ENCODE measurements at regions not wholly inside any gene's neighbourhood (a gene's known extent, or its start where the extent isn't known, plus 50 kb on each side); places are given as distances from the start of the nearest gene placed in this dataset.

DNA sequence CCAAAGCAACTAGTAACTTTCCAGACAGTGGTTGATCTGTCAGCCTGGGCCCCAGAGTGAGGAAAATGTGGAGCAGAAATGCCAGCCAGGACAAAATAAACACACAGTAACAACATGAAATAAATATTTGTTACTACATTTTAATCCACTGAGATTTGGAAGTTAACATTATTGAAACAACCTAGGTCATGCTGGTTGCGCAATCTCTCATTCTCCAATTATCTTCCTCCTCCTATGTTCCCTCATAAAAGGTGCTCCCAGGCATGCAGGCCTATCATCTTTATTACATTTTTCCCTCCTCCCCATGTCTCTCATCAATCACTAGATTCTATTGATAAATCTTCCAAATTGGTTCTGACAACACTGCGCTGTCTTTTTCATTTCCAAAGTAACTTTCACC, 363.1 kb downstream of the HINT1 start:
- TF ChIP-seq EZH2phosphoT487 (IDR thresholded peaks at IDR 0.05; ENCODE audit: unreplicated experiment) (no peak), ZNF114 (CRISPR knock-in tag; IDR thresholded peaks at IDR 0.05) (no peak)
- TF ChIP-seq, protein P1, sequence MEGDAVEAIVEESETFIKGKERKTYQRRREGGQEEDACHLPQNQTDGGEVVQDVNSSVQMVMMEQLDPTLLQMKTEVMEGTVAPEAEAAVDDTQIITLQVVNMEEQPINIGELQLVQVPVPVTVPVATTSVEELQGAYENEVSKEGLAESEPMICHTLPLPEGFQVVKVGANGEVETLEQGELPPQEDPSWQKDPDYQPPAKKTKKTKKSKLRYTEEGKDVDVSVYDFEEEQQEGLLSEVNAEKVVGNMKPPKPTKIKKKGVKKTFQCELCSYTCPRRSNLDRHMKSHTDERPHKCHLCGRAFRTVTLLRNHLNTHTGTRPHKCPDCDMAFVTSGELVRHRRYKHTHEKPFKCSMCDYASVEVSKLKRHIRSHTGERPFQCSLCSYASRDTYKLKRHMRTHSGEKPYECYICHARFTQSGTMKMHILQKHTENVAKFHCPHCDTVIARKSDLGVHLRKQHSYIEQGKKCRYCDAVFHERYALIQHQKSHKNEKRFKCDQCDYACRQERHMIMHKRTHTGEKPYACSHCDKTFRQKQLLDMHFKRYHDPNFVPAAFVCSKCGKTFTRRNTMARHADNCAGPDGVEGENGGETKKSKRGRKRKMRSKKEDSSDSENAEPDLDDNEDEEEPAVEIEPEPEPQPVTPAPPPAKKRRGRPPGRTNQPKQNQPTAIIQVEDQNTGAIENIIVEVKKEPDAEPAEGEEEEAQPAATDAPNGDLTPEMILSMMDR (conservative IDR thresholded peaks at IDR 0.05; ENCODE audit: low read depth in 2 of 2) = no peak

Data from GM23338 (cell line).